ENCODE measurements at regions not wholly inside any gene's neighbourhood (a gene's known extent, or its start where the extent isn't known, plus 50 kb on each side); places are given as distances from the start of the nearest gene placed in this dataset.

GRCh38 chr13:50299546-50300249 lies 284.5 kb downstream of the KCNRG start:
- FAIRE-seq, result no peak
- no peak for DNase-seq (ENCODE audit: insufficient read length, low spot score)

- DNase-seq (ENCODE audit: insufficient read length, low spot score), result no peak
- FAIRE-seq, result no peak
Observed at GRCh38 chr13:50303963-50304721, 288.9 kb downstream of the KCNRG start.

- FAIRE-seq (no peak), DNase-seq (ENCODE audit: insufficient read length, low spot score) (no peak)
Observed at GRCh38 chr13:50306156-50306555, 290.9 kb downstream of the KCNRG start.

GRCh38 chr13:50309318-50309717 lies 294.1 kb downstream of the KCNRG start:
- DNase-seq (ENCODE audit: insufficient read length, low spot score), result no peak
- no peak for FAIRE-seq

GRCh38 chr13:50309882-50310594 lies 294.8 kb downstream of the KCNRG start:
- DNase-seq (ENCODE audit: insufficient read length, low spot score) (no peak), FAIRE-seq (no peak)

GRCh38 chr13:50310734-50311133 lies 295.5 kb downstream of the KCNRG start:
- no peak for DNase-seq (ENCODE audit: insufficient read length, low spot score)
- FAIRE-seq, result no peak

GRCh38 chr13:50318887-50319286 lies 303.6 kb downstream of the KCNRG start:
- FAIRE-seq (no peak), DNase-seq (ENCODE audit: insufficient read length, low spot score) (no peak)

- no peak for FAIRE-seq
- no peak for DNase-seq (ENCODE audit: insufficient read length, low spot score)
Observed at GRCh38 chr13:50319635-50320255, 304.5 kb downstream of the KCNRG start.

- no peak for FAIRE-seq
- no peak for DNase-seq (ENCODE audit: insufficient read length, low spot score)
Observed at GRCh38 chr13:50320271-50320862, 305.1 kb downstream of the KCNRG start.

- FAIRE-seq, result no peak
Observed at GRCh38 chr13:50322006-50322405, 306.8 kb downstream of the KCNRG start.

GRCh38 chr13:50323440-50324065 lies 308.3 kb downstream of the KCNRG start:
- FAIRE-seq (no peak), DNase-seq (ENCODE audit: insufficient read length, low spot score) (no peak)

More at GRCh38 chr13:50322006-50322405, 306.8 kb downstream of the KCNRG start:
- no peak for DNase-seq (ENCODE audit: insufficient read length, low spot score)

- DNase-seq (ENCODE audit: insufficient read length, low spot score) (no peak), FAIRE-seq (no peak)
Observed at GRCh38 chr13:50326271-50326670, 311.0 kb downstream of the KCNRG start.

- FAIRE-seq (no peak), DNase-seq (ENCODE audit: insufficient read length, low spot score) (no peak)
Observed at GRCh38 chr13:50326811-50327210, 311.6 kb downstream of the KCNRG start.

- DNase-seq (ENCODE audit: insufficient read length, low spot score) (no peak), FAIRE-seq (no peak)
Observed at GRCh38 chr13:50334115-50334778, 319.0 kb downstream of the KCNRG start.

GRCh38 chr13:50334944-50335343 lies 319.7 kb downstream of the KCNRG start:
- DNase-seq (ENCODE audit: insufficient read length, low spot score), result no peak
- FAIRE-seq, result no peak

- DNase-seq (ENCODE audit: insufficient read length, low spot score) (no peak), FAIRE-seq (no peak)
Observed at GRCh38 chr13:50339271-50339670, 324.0 kb downstream of the KCNRG start.

- no peak for FAIRE-seq
- DNase-seq (ENCODE audit: insufficient read length, low spot score), result no peak
Observed at GRCh38 chr13:50340146-50340545, 324.9 kb downstream of the KCNRG start.

- DNase-seq (ENCODE audit: insufficient read length, low spot score), result no peak
- no peak for FAIRE-seq
Observed at GRCh38 chr13:50340551-50341287, 325.5 kb downstream of the KCNRG start.

GRCh38 chr13:50341526-50341925 lies 326.3 kb downstream of the KCNRG start:
- DNase-seq (ENCODE audit: insufficient read length, low spot score) (no peak), FAIRE-seq (no peak)
